ENCODE measurements at regions not wholly inside any gene's neighbourhood (a gene's known extent, or its start where the extent isn't known, plus 50 kb on each side); places are given as distances from the start of the nearest gene placed in this dataset.

DNA sequence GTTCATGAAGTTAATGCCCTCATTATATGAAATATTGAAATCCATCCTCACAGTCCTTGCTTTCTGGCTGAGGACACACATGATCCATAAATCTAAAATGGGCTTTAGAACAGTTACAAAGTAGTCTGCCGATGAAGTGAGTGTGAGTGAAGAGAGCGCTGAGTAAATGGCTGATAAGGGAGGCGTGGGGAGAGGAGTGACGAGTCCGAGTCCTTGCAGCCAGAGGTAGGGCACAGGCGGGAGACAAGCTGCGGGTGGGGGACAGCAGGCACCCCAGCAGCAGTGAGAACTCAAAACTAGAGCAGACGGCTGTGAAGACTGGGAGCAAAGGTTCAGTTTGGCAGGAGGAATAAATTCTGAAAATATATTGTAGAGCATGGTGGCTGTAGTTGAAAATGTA lies 140.1 kb upstream of the ATP2B1 start:
- Histone ChIP-seq H3K9me3 (ENCODE audit: control insufficient read depth, insufficient read depth, low read length) (no peaks in the 10 kb centered on the region), H3K27ac (ENCODE audit: low read depth, low read length) (no peak overlapping the region), H3K36me3 (ENCODE audit: control insufficient read depth, low read length) (no peaks in the 10 kb centered on the region), H3K79me2 (ENCODE audit: control insufficient read depth, low read length) (no peaks in the 10 kb centered on the region), H3K4me1 (ENCODE audit: control insufficient read depth, low read length) (peaks cover 24% of the 10 kb centered on the region), H3K9me2 (replicated peaks; ENCODE audit: control insufficient read depth, low read length) (no peaks in the 10 kb centered on the region), H3F3A (ENCODE audit: control insufficient read depth, insufficient read depth) (no peaks in the 10 kb centered on the region), H3K4me3 (ENCODE audit: low read length) (no peak overlapping the region), H3K27me3 (ENCODE audit: control insufficient read depth, low read length) (no peaks in the 10 kb centered on the region), H4K20me1 (ENCODE audit: control insufficient read depth, insufficient read depth, low read depth, low read length) (no peaks in the 10 kb centered on the region), H3K4me2 (ENCODE audit: low read length) (no peak overlapping the region)
- TF ChIP-seq, protein P1, sequence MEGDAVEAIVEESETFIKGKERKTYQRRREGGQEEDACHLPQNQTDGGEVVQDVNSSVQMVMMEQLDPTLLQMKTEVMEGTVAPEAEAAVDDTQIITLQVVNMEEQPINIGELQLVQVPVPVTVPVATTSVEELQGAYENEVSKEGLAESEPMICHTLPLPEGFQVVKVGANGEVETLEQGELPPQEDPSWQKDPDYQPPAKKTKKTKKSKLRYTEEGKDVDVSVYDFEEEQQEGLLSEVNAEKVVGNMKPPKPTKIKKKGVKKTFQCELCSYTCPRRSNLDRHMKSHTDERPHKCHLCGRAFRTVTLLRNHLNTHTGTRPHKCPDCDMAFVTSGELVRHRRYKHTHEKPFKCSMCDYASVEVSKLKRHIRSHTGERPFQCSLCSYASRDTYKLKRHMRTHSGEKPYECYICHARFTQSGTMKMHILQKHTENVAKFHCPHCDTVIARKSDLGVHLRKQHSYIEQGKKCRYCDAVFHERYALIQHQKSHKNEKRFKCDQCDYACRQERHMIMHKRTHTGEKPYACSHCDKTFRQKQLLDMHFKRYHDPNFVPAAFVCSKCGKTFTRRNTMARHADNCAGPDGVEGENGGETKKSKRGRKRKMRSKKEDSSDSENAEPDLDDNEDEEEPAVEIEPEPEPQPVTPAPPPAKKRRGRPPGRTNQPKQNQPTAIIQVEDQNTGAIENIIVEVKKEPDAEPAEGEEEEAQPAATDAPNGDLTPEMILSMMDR (IDR thresholded peaks at IDR 0.05; ENCODE audit: low read depth, low read length, poor library complexity, severe bottlenecking): no peak
- TF ChIP-seq EZH2phosphoT487 (IDR thresholded peaks at IDR 0.05; ENCODE audit: borderline replicate concordance, low read length): no peak

- Histone ChIP-seq H3K9me3 (ENCODE audit: control insufficient read depth, insufficient read depth, low read length) (no peaks in the 10 kb centered on the region), H3K27me3 (ENCODE audit: control insufficient read depth, low read length) (no peaks in the 10 kb centered on the region), H4K20me1 (ENCODE audit: control insufficient read depth, insufficient read depth, low read depth, low read length) (no peaks in the 10 kb centered on the region), H3K4me2 (ENCODE audit: low read length) (peak overlapping the region; percentile 30; the same call in 1 of the 2 replicates), H3K79me2 (ENCODE audit: control insufficient read depth, low read length) (no peaks in the 10 kb centered on the region), H3K4me1 (ENCODE audit: control insufficient read depth, low read length) (peaks cover 29% of the 10 kb centered on the region), H3K9me2 (replicated peaks; ENCODE audit: control insufficient read depth, low read length) (no peaks in the 10 kb centered on the region), H3K4me3 (ENCODE audit: low read length) (no peak overlapping the region), H3F3A (ENCODE audit: control insufficient read depth, insufficient read depth) (no peaks in the 10 kb centered on the region), H3K36me3 (ENCODE audit: control insufficient read depth, low read length) (no peaks in the 10 kb centered on the region), H3K27ac (ENCODE audit: low read depth, low read length) (no peak overlapping the region)
- TF ChIP-seq, protein P1 (IDR thresholded peaks at IDR 0.05; ENCODE audit: low read depth, low read length, poor library complexity, severe bottlenecking): no peak
- no peak for TF ChIP-seq EZH2phosphoT487 (IDR thresholded peaks at IDR 0.05; ENCODE audit: borderline replicate concordance, low read length)
Observed at GRCh38 chr12:89846473-89847055, 137.9 kb upstream of the ATP2B1 start.

DNA sequence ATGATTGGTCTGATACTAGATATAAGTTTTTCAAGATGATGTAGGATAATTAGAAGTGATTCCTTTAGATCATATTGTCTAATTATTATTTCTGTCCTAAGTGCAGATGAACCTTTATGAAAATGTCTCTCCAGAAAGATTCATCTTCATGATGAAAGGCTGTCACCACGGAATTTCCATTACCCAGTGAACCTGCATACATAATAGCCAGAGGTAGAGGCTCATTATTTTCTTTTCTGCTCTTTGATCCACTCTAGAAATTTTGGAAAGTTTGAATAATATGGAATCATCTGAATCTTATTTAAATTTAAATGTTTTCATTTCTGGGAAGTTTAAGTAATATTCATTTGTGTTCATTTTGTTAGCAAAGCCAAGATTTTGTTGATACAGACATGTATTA lies 137.1 kb upstream of the ATP2B1 start:
- Histone ChIP-seq H3K27ac (ENCODE audit: low read depth, low read length) (no peak overlapping the region), H3K36me3 (ENCODE audit: control insufficient read depth, low read length) (no peaks in the 10 kb centered on the region), H3K79me2 (ENCODE audit: control insufficient read depth, low read length) (no peaks in the 10 kb centered on the region), H3K4me1 (ENCODE audit: control insufficient read depth, low read length) (peaks cover 29% of the 10 kb centered on the region), H3K4me3 (ENCODE audit: low read length) (no peak overlapping the region), H4K20me1 (ENCODE audit: control insufficient read depth, insufficient read depth, low read depth, low read length) (no peaks in the 10 kb centered on the region), H3F3A (ENCODE audit: control insufficient read depth, insufficient read depth) (no peaks in the 10 kb centered on the region), H3K4me2 (ENCODE audit: low read length) (no peak overlapping the region), H3K9me3 (ENCODE audit: control insufficient read depth, insufficient read depth, low read length) (no peaks in the 10 kb centered on the region), H3K27me3 (ENCODE audit: control insufficient read depth, low read length) (no peaks in the 10 kb centered on the region), H3K9me2 (replicated peaks; ENCODE audit: control insufficient read depth, low read length) (no peaks in the 10 kb centered on the region)
- TF ChIP-seq, protein P1 (IDR thresholded peaks at IDR 0.05; ENCODE audit: low read depth, low read length, poor library complexity, severe bottlenecking): no peak
- no peak for TF ChIP-seq EZH2phosphoT487 (IDR thresholded peaks at IDR 0.05; ENCODE audit: borderline replicate concordance, low read length)
